Suprapubic skin (tissue), 3 donors: ENCODE measurements at regions not wholly inside any gene's neighbourhood (a gene's known extent, or its start where the extent isn't known, plus 50 kb on each side); places are given as distances from the start of the nearest gene placed in this dataset.

ENCODE experiments used
- CTCF ChIP-seq, 2 donors: fragments of 200-600 bp in 1 of 2; fragments of 450-650 bp in 1 of 2; sonication (generic) in 1 of 2; IDR thresholded peaks; one replicate each; pipeline ENCODE4 v1.5.1; 2016 to 2019; ENCODE audit warnings: antibody characterized with exemption in 2 of 2, mild to moderate bottlenecking in 1 of 2, moderate library complexity in 1 of 2
- EP300 ChIP-seq: sonication (generic); formaldehyde crosslinking; IDR thresholded peaks from one replicate; pipeline ENCODE4 v1.6.1; 2017; ENCODE audit warnings: antibody characterized with exemption

- TF ChIP-seq EP300 (no peak), CTCF (IDR thresholded peaks at IDR 0.05) (no peak)
These were observed 107.0 kb upstream of the TLL1 start for GRCh38 chr4:165766018-165766417.
